T-helper 17 cell (primary cell): ENCODE measurements at regions not wholly inside any gene's neighbourhood (a gene's known extent, or its start where the extent isn't known, plus 50 kb on each side); places are given as distances from the start of the nearest gene placed in this dataset.
"Not testable (repeated sequence)": the region's sequence is repeated elsewhere in the genome, so short reads cannot be mapped to it uniquely, and the experiment has no call there.

Source experiments
- ATAC-seq: fragments of 150-1000 bp; cut with Tn5 transposase; 2 replicates; pipeline ENCODE4 v1.10.0; 2021; ENCODE audit warnings: mild to moderate bottlenecking, moderate library complexity
- DNase-seq, 3 donors: peaks; one replicate each; pipeline versions ENCODE4 v3.0.0 to v3.0.0-alpha.2; 2020 to 2021
- H3K9me3 ChIP-seq: one replicate; pipeline ENCODE4 v1.7.0; 2013; ENCODE audit warnings: low read length, mild to moderate bottlenecking; ENCODE audit not compliant: control insufficient read depth, poor library complexity, severe bottlenecking
- H3K27ac Mint-ChIP-seq: one replicate; pipeline ENCODE4 v1.8.0; 2022; ENCODE audit warnings: mild to moderate bottlenecking, moderate library complexity, mixed read lengths
- H3K27me3 Mint-ChIP-seq: one replicate; pipeline ENCODE4 v1.8.0; 2022; ENCODE audit warnings: mixed read lengths
- H3K36me3 Mint-ChIP-seq: one replicate; pipeline ENCODE4 v1.8.0; 2022; ENCODE audit warnings: low read depth, mixed read lengths
- H3K4me1 Mint-ChIP-seq: one replicate; pipeline ENCODE4 v1.8.0; 2022; ENCODE audit warnings: mild to moderate bottlenecking, mixed read lengths
- H3K4me3 Mint-ChIP-seq: one replicate; pipeline ENCODE4 v1.8.0; 2022; ENCODE audit warnings: mild to moderate bottlenecking, moderate library complexity, mixed read lengths

DNA sequence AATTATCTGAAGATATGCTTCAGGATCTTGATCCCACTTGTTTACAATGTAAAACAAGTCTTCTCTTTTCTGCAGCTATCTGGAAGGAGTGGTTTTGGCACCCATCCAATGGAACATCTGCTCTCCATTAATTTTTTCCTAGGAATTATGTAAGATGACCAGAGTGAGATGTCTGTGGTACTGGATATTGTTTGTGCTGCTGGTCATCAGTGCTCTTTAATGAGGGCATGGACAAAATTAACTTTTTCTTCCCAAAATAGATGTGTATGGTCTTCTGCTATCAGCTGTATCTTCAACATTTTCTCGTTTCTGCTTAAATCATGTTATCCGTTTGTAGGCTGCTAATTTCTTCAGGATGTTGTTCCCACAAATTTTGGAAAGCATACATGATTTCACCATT lies 415.4 kb upstream of the KLHL1 start:
- Mint-ChIP-seq H3K27me3 (no peaks in the 10 kb centered on the region), H3K4me3 (no peak overlapping the region), H3K36me3 (no peaks in the 10 kb centered on the region), H3K4me1 (no peaks in the 10 kb centered on the region), H3K27ac (no peak overlapping the region)
- DNase-seq: no peak
- H3K9me3 ChIP-seq: no peaks in the 10 kb centered on the region
- no peak for ATAC-seq

- Mint-ChIP-seq H3K4me3 (no peak overlapping the region), H3K36me3 (no peaks in the 10 kb centered on the region), H3K27me3 (no peaks in the 10 kb centered on the region), H3K4me1 (no peaks in the 10 kb centered on the region), H3K27ac (no peak overlapping the region)
- no peaks in the 10 kb centered on the region for H3K9me3 ChIP-seq
- ATAC-seq: no peak
- no peak for DNase-seq
These were observed 412.2 kb upstream of the KLHL1 start for GRCh38 chr13:70520275-70521036.

DNA sequence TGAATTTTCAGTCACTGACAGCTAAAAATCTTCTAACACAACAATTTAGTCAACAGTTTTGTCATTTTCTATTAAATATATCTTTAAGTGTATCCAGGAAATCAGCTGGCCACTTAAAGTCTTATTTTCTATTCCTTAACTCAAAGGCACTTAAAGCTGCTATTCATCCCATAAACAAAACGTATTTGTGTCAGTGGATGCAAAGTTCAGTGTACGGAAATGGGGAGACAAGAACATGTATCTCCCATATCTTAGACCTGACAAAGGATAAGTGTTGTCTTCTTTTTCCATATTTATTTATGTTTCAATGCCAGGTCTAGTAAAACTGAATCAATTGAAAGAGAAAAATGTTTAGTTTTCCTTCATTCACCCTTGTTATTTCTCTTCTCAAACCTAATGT lies 409.8 kb upstream of the KLHL1 start:
- H3K9me3 ChIP-seq: no peaks in the 10 kb centered on the region
- Mint-ChIP-seq H3K27me3 (no peaks in the 10 kb centered on the region), H3K36me3 (no peaks in the 10 kb centered on the region), H3K27ac (no peak overlapping the region), H3K4me3 (no peak overlapping the region), H3K4me1 (no peaks in the 10 kb centered on the region)
- no peak for ATAC-seq
- no peak for DNase-seq

DNA sequence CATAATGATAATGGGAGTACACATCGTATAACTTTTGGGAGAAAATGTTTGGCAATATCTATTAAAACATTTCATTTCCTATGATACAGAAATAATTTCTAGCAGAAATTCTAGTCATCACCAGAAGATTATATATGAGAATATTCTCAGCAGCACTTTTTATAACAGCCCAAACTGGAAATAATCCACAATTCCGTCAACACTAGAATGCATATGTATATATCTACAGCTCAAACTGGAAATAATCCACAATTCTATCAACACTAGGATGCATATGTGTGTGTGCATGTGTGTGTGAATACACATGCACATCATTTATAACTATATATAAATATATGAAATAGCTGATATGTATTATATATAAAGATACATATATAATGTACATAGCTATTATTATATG lies 408.0 kb upstream of the KLHL1 start:
- Mint-ChIP-seq H3K27me3 (no peaks in the 10 kb centered on the region), H3K4me1 (no peaks in the 10 kb centered on the region), H3K4me3 (no peak overlapping the region), H3K36me3 (no peaks in the 10 kb centered on the region), H3K27ac (no peak overlapping the region)
- ATAC-seq: no peak
- no peak for DNase-seq
- no peaks in the 10 kb centered on the region for H3K9me3 ChIP-seq

GRCh38 chr13:70511861-70512417 lies 403.7 kb upstream of the KLHL1 start:
- H3K27me3 Mint-ChIP-seq, DNase-seq, H3K4me3 Mint-ChIP-seq: not testable (repeated sequence)

DNA sequence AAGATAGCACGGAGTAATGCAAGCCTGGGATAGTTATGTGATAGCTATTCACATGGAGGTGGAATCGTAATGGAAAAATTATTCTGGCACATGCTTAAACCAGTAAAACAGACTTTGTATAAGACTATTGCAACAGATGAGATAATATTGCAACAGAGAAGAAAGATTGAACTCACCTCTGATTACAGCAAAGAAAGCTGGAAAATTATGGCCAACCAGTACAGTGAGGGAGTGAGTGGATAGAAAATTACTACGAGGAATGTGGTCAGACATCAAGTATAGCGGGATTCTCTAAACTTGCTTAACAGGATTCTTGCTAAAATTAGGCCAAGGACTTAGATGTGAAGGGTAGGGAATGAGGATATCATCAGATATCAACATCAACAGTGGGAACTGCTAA lies 397.6 kb upstream of the KLHL1 start:
- Mint-ChIP-seq H3K27me3 (no peaks in the 10 kb centered on the region), H3K4me1 (no peaks in the 10 kb centered on the region), H3K27ac (no peak overlapping the region), H3K4me3 (no peak overlapping the region), H3K36me3 (no peaks in the 10 kb centered on the region)
- H3K9me3 ChIP-seq: no peaks in the 10 kb centered on the region
- no peak for DNase-seq
- no peak for ATAC-seq

More at GRCh38 chr13:70511861-70512417, 403.7 kb upstream of the KLHL1 start:
- H3K27ac Mint-ChIP-seq, H3K36me3 Mint-ChIP-seq, H3K4me1 Mint-ChIP-seq, H3K9me3 ChIP-seq, ATAC-seq: not testable (repeated sequence)

GRCh38 chr13:70502944-70503343 lies 394.7 kb upstream of the KLHL1 start:
- no peaks in the 10 kb centered on the region for H3K4me1 Mint-ChIP-seq
- H3K36me3 Mint-ChIP-seq: no peaks in the 10 kb centered on the region
- no peak overlapping the region for H3K27ac Mint-ChIP-seq
- ATAC-seq (no peak), DNase-seq (no peak)
- no peak overlapping the region for H3K4me3 Mint-ChIP-seq
- H3K27me3 Mint-ChIP-seq: no peaks in the 10 kb centered on the region
- H3K9me3 ChIP-seq: no peaks in the 10 kb centered on the region

DNA sequence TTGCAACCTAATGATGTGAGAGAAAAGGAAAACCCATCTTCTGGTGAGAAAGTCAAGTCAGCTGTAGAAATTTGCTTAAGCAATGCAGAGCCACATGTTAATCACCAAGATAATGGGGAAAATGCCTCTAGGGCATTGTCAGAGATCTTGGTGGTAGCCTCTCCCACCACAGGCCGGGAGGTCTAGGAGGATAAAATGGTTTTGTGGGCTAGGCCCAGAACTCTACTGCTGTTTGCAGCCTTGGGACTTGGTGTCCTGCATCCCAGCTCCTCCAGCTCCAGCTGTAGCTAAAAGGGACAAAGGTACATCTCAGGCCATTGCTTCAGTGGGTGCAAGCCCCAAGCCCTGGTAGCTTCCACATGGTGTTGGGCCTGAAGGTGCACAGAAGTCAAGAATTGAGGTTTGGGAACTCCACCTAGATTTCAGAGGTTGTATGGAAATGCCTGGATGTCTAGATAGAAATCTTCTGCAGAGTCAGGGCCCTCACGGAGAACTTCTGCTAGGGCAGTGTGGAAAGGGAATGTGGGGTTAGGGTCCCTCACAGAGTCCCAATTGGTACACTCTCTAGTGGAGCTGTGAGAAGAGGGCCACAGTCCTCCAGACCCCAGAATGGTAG lies 382.2 kb upstream of the KLHL1 start:
- Mint-ChIP-seq H3K27me3 (no peaks in the 10 kb centered on the region), H3K36me3 (no peaks in the 10 kb centered on the region), H3K27ac (no peak overlapping the region), H3K4me1 (no peaks in the 10 kb centered on the region), H3K4me3 (no peak overlapping the region)
- DNase-seq (no peak), ATAC-seq (no peak)
- no peaks in the 10 kb centered on the region for H3K9me3 ChIP-seq

GRCh38 chr13:70484931-70485330 lies 376.7 kb upstream of the KLHL1 start:
- no peaks in the 10 kb centered on the region for H3K9me3 ChIP-seq
- no peak for DNase-seq
- no peak overlapping the region for H3K27ac Mint-ChIP-seq
- H3K27me3 Mint-ChIP-seq: no peaks in the 10 kb centered on the region
- no peaks in the 10 kb centered on the region for H3K36me3 Mint-ChIP-seq
- H3K4me3 Mint-ChIP-seq: no peak overlapping the region
- H3K4me1 Mint-ChIP-seq: no peaks in the 10 kb centered on the region
- no peak for ATAC-seq

DNA sequence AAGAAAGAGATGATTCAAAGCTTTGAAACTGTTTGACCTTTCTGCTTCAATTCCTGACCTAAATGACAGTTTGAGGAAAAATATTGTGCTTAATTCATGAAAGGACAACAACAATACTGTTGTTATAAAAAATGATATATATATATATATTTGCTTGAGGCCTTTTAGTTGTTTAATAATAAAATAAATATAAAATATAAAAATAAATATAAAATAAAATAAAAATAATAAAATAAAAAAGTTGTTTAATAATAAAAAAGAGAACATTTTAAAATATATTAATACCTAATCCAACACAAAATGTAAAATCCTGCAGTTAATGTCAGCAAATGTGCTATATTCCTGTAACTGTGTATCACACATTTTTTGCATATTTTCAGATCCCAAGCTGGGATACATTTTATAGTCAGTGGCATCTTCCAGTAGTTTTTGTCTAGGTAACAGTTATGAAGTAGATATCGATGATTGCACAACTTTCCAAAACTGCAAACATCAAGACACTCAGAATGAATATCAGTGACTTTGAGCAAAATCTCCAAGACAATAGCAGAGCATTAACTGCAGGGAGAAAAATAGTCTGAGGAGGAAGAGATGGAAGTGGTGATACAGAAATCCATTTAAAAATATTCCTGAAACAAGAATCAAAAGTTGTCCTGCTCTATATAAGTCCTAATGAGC lies 375.5 kb upstream of the KLHL1 start:
- no peak overlapping the region for H3K27ac Mint-ChIP-seq
- ATAC-seq (no peak), DNase-seq (no peak)
- no peak overlapping the region for H3K4me3 Mint-ChIP-seq
- H3K27me3 Mint-ChIP-seq: no peaks in the 10 kb centered on the region
- H3K4me1 Mint-ChIP-seq: no peaks in the 10 kb centered on the region
- no peaks in the 10 kb centered on the region for H3K36me3 Mint-ChIP-seq
- no peaks in the 10 kb centered on the region for H3K9me3 ChIP-seq

- Mint-ChIP-seq H3K4me3 (no peak overlapping the region), H3K27me3 (no peaks in the 10 kb centered on the region)
These were observed 365.7 kb upstream of the KLHL1 start for GRCh38 chr13:70473907-70474306.

GRCh38 chr13:70469077-70469476 lies 360.8 kb upstream of the KLHL1 start:
- ATAC-seq: no peak
- Mint-ChIP-seq H3K27ac (no peak overlapping the region), H3K4me3 (no peak overlapping the region), H3K36me3 (no peaks in the 10 kb centered on the region), H3K27me3 (no peaks in the 10 kb centered on the region), H3K4me1 (no peaks in the 10 kb centered on the region)
- DNase-seq: no peak
- H3K9me3 ChIP-seq: no peaks in the 10 kb centered on the region

More at GRCh38 chr13:70473907-70474306, 365.7 kb upstream of the KLHL1 start:
- DNase-seq: no peak
- H3K9me3 ChIP-seq: no peaks in the 10 kb centered on the region
- Mint-ChIP-seq H3K36me3 (no peaks in the 10 kb centered on the region), H3K27ac (no peak overlapping the region), H3K4me1 (no peaks in the 10 kb centered on the region)
- no peak for ATAC-seq

- Mint-ChIP-seq H3K27ac (no peak overlapping the region), H3K4me1 (no peaks in the 10 kb centered on the region), H3K4me3 (no peak overlapping the region), H3K27me3 (no peaks in the 10 kb centered on the region), H3K36me3 (no peaks in the 10 kb centered on the region)
- no peak for DNase-seq
- no peak for ATAC-seq
- H3K9me3 ChIP-seq: no peaks in the 10 kb centered on the region
These were observed 349.2 kb upstream of the KLHL1 start for GRCh38 chr13:70457474-70457873.
